Brain microvascular endothelial cell (primary cell): ENCODE measurements at regions not wholly inside any gene's neighbourhood (a gene's known extent, or its start where the extent isn't known, plus 50 kb on each side); places are given as distances from the start of the nearest gene placed in this dataset.

Experiments used
- DNase-seq: peaks from one replicate; pipeline ENCODE4 v3.0.0-alpha.2; 2020
- H3K27ac ChIP-seq: fragments of 250-450 bp; sonication (Bioruptor Pico); 2 replicates; pipeline ENCODE4 v1.5.1; 2020; ENCODE audit warnings: mild to moderate bottlenecking, moderate library complexity
- H3K27me3 ChIP-seq: fragments of 250-450 bp; sonication (Bioruptor Pico); replicated peaks from 2 replicates; pipeline ENCODE4 v1.5.1; 2020; ENCODE audit warnings: mild to moderate bottlenecking
- H3K36me3 ChIP-seq: fragments of 250-450 bp; sonication (Bioruptor Pico); replicated peaks from 2 replicates; pipeline ENCODE4 v1.5.1; 2020; ENCODE audit warnings: mild to moderate bottlenecking
- H3K4me3 ChIP-seq: 2 replicates; pipeline ENCODE4 v1.5.1; 2011; ENCODE audit warnings: low read depth, mild to moderate bottlenecking, control low read depth, low read length, moderate library complexity
- CTCF ChIP-seq: IDR thresholded peaks from 2 replicates; pipeline ENCODE4 v1.5.1; 2011; ENCODE audit warnings: low read depth, mild to moderate bottlenecking, moderate library complexity, low read length, control low read depth, inconsistent platforms; ENCODE audit errors: missing control alignments
- in situ Hi-C: cut with HindIII; loops from 2 replicates; pipeline ENCODE4 v1.10.0; 2017; ENCODE audit warnings: low sequenced_read_pairs, low pct_ligation_motif_present

DNA sequence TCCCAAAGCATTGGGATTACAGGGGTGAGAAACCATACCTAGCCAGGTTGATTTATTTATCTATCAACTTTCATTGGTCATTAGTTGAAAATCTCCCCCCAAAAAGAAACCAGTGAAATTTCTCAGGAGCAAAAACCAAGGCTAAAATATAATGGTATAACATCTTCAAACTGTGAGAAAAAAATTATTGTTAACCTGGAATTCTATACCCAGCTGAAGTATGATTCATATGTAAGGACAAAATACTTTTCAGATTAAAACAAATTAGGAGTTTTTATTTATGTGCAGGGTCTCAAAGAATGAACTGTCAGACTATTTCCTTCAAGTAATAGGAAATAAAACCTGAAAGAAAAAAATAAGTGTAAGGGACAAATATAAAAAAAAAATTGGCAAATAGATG is 1053.9 kb downstream of the UQCRFS1 start:
- in situ Hi-C loops, result no loop called here
- Histone ChIP-seq H3K36me3 (no peaks in the 10 kb centered on the region), H3K4me3 (no peak overlapping the region), H3K27me3 (no peaks in the 10 kb centered on the region), H3K27ac (no peak overlapping the region)
- DNase-seq, result no peak
- TF ChIP-seq CTCF, result no peak

DNA sequence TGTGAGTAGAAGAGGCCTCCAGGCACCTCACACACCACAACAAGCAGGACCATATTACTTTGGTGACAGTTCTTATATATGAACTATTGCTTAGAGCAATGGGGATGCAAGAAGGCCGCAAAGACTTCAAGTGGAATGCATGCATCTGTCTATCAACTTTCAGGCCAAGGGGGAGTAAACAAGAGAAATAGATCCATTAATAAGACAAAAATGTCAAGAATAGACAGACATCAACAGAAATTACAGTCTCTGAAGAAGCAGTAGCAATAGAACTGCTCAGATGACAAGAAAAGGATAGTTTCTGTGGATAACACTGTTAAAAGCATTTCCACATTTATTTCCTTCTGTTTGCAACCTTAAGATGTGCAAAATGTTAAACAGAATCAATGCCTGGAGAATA is 1057.7 kb downstream of the UQCRFS1 start:
- in situ Hi-C loops, result no loop called here

GRCh38 chr19:28154077-28154476 is 1058.9 kb downstream of the UQCRFS1 start:
- DNase-seq, result no peak
- in situ Hi-C loops, result no loop called here
- no peaks in the 10 kb centered on the region for H3K27me3 ChIP-seq
- no peak for TF ChIP-seq CTCF
- no peaks in the 10 kb centered on the region for H3K36me3 ChIP-seq
- H3K4me3 ChIP-seq, result no peak overlapping the region
- no peak overlapping the region for H3K27ac ChIP-seq

More for the DNA sequence above, 1057.7 kb downstream of the UQCRFS1 start:
- TF ChIP-seq CTCF, result no peak
- H3K27me3 ChIP-seq, result no peaks in the 10 kb centered on the region
- no peaks in the 10 kb centered on the region for H3K36me3 ChIP-seq
- no peak overlapping the region for H3K27ac ChIP-seq
- no peak overlapping the region for H3K4me3 ChIP-seq
- DNase-seq, result no peak

- DNase-seq, result no peak
- H3K27me3 ChIP-seq, result no peaks in the 10 kb centered on the region
- no peak overlapping the region for H3K27ac ChIP-seq
- no peak for TF ChIP-seq CTCF
- no peak overlapping the region for H3K4me3 ChIP-seq
- in situ Hi-C loops, result no loop called here
- H3K36me3 ChIP-seq, result no peaks in the 10 kb centered on the region
Measured at GRCh38 chr19:28153123-28153522, 1059.8 kb downstream of the UQCRFS1 start.

GRCh38 chr19:28152195-28152594 is 1060.8 kb downstream of the UQCRFS1 start:
- Histone ChIP-seq H3K27me3 (no peaks in the 10 kb centered on the region), H3K36me3 (no peaks in the 10 kb centered on the region), H3K4me3 (no peak overlapping the region), H3K27ac (no peak overlapping the region)
- in situ Hi-C loops, result no loop called here
- no peak for TF ChIP-seq CTCF
- no peak for DNase-seq

DNA sequence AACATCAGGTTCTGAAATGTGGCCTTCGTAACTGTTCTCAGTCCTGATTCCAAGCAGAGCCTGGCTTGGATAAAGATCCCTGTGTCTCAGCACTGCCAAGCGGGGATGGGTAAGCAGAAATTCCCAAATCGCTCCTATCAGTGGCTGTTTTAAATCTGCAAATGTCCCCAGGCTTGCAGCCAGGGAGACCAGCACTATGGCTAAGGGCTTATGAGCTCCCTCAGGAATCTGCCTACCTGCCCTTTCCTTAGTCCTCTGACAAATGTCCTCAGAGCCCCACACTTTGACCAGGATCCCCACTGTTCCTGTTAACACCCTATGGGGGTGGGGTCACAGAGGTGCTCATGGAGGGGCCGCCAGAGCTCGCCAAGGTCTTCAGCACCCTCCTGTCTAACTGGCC is 1062.8 kb downstream of the UQCRFS1 start:
- no peak for DNase-seq
- Histone ChIP-seq H3K27me3 (no peaks in the 10 kb centered on the region), H3K4me3 (no peak overlapping the region), H3K36me3 (no peaks in the 10 kb centered on the region), H3K27ac (no peak overlapping the region)
- in situ Hi-C loops, result no loop called here
- TF ChIP-seq CTCF, result no peak
